Jurkat, Clone E6-1 (cell line): ENCODE measurements at regions not wholly inside any gene's neighbourhood (a gene's known extent, or its start where the extent isn't known, plus 50 kb on each side); places are given as distances from the start of the nearest gene placed in this dataset.

Experiments
- DNase-seq: peaks from one replicate; pipeline ENCODE4 v3.0.0-alpha.2; 2011; ENCODE audit warnings: low read depth, low spot score
- H3K4me3 ChIP-seq: 2 replicates; pipeline ENCODE4 v1.5.1; 2011; ENCODE audit warnings: mild to moderate bottlenecking, low read length, control low read depth, moderate library complexity

DNA sequence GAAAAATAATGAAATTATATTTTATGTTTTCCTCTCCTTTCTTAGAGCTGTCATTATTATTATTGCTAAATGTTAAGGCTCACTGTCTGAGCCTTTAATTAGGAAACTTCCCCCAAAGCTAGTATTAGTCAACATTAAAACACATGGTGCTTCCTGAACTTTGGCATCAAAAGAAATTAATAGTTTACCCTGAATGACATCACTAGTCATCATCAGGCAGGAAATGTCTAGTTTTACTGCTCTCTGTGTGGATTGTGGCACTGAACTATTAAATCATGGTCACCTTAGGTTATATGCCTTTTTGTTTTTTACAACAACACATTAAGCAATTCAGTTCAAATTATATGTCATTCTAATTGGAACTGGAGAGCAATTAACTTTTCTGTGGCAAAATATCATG is 595.5 kb downstream of the SLITRK1 start:
- H3K4me3 ChIP-seq: no peak overlapping the region
- DNase-seq: no peak

DNA sequence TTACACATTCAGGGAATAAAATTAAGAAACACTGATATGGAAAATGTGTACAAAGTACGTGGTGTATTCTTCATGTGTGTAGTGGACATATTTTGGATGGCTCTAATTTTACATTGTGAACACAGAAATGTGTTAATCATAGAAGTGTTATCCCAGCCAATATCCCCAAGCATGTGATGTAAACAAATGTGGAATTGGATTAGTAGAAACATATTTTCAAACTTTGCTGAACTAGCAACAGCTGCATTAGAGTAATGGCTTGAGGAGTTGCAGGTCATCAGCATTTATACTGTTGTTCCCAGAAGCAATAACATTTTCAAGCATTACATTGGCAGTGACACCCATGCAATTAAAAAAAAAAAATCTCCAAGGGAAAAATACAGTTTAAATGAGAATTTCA is 600.6 kb downstream of the SLITRK1 start:
- H3K4me3 ChIP-seq: no peak overlapping the region
- DNase-seq: no peak

DNA sequence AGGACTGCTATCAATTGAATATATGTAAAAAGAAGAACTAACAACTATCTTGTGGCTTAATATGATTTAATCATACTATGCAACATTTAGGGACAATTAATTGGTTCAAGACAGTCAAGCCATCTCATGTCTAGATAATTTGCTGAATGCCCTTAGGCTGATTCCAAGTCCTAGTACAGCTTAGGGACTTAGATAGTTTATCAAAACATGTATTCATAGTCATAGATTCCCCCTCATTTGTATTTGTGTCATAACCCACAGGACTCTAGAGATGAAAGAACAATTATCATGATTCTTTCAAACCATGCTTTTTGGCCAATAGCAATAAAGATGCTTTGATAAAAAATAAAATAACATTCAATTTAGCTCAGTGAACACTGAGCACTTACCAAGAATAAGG is 607.6 kb downstream of the SLITRK1 start:
- no peak overlapping the region for H3K4me3 ChIP-seq
- no peak for DNase-seq

DNA sequence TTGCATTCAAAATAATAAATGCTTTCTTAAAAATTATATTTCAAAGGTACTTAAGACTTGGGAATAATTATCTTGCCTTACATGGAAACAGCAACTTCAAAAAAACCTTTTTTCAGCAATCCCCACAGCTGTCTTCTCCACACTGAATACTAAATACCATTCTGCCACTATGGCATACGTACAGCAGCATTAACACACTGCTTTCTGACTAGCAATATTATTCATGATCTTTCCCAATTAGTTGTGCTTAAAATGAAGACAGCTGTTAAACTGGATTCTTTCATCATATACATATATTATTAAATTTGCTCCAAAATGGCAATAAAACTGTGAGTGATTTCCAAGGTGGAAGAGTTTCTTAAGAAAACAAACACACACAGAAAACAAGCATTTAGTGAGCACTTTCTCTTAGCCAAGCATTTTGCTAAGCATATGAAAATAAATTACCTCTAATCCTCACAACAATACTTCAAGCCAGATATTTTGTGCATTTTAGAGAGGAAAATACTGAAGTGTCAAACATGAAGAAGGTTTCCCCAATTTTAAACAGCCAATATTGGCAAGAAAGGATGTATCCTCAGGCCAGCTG is 609.5 kb downstream of the SLITRK1 start:
- no peak overlapping the region for H3K4me3 ChIP-seq
- no peak for DNase-seq

DNA sequence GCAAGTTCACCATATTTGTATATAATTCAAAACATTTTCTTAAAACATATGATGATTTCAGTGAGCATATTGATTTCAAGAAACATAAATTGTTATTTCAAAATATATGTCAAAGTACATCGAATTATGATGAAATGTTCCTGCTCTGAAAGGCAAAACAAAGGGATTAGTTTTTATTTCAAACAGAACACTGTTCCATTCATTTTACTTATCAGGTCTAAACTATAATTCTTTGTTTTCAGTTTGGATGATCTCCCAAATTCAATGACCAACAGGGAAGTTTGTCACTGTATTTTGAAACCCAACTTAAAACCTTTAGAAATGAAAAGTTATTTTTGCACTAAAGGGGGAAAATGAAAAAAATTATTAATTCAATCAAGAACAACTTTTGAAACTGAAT is 610.2 kb downstream of the SLITRK1 start:
- H3K4me3 ChIP-seq: no peak overlapping the region
- DNase-seq: no peak

DNA sequence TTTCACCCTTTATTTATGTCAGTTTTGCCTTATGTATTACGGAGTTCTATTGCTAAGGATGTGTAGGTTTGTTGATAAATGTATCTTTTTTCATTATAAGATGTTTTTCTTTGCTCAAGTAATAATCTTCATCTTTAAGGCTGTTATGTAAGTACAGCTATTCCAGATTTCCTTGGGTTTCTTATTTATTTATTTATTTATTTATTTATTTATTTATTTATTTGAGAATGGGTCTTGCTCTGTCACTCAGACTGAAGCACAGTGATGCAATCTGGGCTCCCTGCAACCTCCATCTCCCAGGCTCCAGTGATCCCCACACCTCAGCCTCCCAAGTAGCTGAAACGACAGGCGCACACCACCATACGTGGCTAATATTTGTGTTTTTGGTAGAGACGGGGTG is 617.0 kb downstream of the SLITRK1 start:
- no peak overlapping the region for H3K4me3 ChIP-seq
- DNase-seq: no peak

DNA sequence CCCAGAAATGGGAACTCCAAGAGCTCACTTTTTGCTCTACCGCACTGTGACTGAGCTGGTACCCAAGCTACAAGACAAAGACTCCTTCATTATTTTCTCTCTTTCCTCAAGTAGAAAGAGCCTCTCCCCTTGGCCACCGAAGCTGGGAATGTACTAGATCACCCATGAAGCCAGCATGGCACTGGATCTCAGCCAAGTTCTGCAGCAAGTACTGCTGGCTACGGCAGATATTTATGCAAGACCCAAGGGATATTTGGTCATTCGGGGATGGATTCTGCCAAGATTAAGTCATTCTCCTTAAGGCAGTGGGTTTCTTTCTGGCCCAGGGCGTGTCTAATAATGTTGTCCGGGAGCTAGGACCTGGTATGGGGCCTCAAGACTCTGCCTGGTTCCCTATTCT is 633.5 kb downstream of the SLITRK1 start:
- no peak for DNase-seq
- no peak overlapping the region for H3K4me3 ChIP-seq

DNA sequence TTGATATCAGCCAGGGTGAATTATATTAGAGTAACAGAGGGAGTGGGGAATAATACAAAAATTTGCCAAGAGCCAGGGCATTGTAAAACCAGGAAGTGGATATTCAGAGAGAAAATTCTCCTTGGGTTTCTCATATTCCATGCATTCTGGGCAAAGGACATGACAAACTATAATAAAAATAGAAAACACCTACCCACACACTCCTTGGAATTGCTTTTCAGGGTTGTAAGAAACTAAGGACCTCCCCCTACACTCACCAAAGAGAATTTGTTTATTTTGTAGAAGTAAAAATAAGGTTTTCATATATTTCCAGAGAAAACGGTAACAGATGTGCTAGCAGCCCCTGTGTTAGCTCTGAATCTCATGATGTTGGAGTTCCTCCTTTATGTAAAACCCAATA is 649.6 kb downstream of the SLITRK1 start:
- H3K4me3 ChIP-seq: no peak overlapping the region
- DNase-seq: no peak

DNA sequence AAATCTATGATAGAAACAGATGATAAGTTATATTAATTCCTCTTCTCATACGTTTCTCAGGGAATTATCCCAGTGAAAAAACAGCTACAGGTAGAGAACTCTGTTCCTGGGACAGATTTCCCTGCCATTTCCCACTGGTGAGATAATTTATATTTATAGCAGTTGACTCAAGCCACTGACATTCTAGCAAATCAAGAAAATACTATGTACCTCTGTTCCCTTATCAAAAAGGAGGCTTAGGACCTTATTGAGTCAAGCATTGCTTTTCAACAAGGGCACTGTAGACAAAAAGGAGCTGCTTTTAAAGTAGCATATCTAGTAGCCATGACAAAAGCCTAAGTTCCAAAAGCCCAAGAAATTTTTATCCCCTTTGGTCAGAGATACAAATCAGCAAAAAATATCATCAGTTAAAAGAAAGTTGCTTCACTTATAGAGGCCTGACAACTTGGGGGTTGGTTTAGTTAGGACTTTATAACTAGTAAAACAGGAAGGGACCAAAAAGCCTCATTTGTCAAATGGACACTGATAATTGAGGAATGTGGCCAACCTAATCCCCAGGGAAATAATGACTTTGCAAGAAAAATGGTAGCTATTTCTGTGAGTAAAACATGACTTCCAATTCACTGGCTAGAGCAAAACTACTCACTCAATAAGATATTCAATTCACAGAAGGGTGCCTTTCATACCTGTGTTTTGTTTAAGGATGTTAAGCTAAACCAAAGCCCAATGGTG is 652.5 kb downstream of the SLITRK1 start:
- DNase-seq: no peak

DNA sequence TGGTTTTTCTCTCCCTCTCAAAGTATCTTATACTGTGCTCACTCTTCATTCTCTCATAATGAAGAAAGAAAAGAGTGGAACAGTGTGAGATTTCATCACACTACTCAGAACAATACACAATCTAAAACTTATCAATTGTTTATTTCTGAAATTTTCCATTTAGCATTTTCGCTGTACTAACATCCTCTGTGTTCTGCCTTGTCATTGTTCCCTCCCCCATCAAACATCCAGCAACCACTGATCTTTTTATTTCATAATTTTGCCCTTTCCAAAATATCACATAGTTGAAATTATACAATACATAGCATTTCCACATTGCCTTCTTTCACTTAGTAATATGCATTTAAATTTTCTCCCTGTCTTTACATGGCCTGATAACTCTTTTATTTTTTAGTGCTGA is 658.7 kb downstream of the SLITRK1 start:
- H3K4me3 ChIP-seq: no peak overlapping the region
- no peak for DNase-seq

More for the DNA sequence above, 652.5 kb downstream of the SLITRK1 start:
- no peak overlapping the region for H3K4me3 ChIP-seq

DNA sequence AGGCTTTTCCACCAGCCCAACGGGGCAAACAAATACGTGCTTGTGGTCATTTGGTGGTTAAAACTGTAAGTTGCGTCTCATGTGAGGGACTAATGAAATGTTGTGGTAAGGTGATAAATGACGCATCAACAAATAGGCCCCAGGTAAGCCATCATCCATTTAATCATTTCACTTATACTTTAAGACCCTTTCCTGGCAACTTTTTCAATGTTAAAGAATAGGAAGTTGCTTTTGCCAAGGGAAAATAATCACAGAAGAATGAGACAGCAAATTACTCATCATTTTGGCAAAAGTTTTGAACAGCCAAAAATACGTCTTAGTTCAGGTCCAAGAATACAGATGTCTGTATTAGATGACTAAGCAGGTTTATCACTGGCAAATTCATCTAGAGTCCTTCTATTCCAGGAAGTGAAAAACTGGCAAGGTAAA is 660.4 kb downstream of the SLITRK1 start:
- no peak for DNase-seq
- no peak overlapping the region for H3K4me3 ChIP-seq

DNA sequence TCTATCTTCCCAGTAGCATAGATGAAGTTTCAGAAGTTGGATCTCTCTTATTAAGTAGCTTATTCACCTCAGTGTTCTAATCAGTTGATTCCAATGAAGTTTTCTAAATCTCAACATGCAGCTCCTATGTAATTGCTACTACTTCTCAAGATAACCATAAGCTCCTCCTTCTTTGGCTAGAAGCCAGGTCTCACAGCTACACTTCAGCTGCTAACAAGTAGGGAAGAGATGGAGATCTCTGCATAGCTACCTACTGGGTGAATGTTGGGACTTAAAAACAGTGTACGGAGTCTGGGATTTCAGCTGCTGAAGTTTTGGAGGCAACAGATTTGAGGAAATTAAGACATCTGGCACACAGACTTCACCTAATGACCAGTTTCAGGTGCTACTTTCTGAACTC is 661.0 kb downstream of the SLITRK1 start:
- H3K4me3 ChIP-seq: no peak overlapping the region
- peak; percentile 4 for DNase-seq

DNA sequence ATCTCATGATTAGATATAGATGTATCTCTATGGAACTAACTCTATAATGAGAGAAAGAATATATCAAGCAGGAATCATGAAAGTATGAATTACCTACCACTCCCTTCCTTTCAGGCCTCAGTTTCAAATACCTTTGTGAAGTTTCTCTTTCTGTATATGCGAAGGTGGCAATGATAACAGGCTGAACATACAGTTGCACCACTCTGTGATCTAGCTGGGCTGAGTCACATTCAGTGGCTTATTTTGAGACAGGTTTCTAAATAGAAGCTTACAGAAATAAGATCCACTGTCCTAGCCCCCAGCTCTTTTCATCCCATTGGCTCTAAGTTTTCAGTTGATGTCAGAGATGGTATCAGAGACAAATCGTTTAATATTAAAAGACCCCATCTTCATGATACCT is 662.0 kb downstream of the SLITRK1 start:
- H3K4me3 ChIP-seq: no peak overlapping the region
- DNase-seq: no peak

DNA sequence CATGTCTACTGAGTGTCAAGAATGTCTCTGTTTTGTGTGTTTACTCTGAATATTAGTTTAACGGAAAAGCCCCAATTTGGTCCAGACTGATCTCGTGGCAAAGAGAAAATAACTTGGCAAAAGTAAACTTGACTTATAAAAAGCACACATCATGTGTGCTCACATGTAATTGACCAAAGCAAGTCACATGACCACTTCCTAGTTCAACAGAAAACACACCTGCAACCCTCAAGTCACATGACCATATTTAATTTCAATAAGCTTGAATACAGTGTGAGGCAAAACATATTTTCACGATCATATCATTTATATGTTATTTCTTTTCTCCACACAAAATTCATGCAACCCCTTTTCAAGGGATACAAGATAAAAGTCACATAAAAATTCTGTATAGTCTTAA is 662.4 kb downstream of the SLITRK1 start:
- no peak overlapping the region for H3K4me3 ChIP-seq
- no peak for DNase-seq

DNA sequence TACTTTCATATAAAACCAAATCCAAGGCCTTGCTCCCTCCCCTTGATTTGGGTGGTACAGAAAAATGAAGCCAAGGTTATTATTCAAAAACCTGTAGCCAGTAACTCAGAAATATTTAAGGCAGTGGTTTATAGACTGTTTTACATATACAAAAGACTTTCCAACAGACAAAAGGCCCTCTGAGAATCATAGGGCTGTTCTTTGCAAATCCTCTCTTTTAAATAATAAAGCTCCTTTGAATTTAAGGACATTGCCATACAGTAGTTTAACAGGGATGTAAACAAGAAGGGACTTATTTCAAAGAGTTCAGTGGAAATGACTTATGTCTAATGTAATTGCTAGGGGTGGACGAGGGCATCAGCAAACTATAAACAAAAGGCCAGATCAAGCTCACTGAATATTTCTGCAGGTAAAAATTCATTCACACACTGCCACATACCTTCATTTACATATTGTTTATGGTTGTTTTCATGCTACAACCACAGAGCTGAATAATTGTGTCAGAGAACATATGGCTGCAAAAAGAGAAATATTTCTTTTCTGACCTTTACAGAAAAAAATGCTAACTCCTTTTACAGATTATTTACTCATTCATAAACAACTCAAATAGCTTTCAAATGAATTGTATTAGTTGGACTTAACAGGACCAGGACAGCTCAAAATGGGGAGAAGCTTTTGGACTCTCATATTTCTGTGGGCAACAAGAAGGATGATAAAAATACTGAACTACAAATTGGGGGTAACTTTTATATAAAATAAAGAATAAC is 665.6 kb downstream of the SLITRK1 start:
- no peak overlapping the region for H3K4me3 ChIP-seq
- no peak for DNase-seq

DNA sequence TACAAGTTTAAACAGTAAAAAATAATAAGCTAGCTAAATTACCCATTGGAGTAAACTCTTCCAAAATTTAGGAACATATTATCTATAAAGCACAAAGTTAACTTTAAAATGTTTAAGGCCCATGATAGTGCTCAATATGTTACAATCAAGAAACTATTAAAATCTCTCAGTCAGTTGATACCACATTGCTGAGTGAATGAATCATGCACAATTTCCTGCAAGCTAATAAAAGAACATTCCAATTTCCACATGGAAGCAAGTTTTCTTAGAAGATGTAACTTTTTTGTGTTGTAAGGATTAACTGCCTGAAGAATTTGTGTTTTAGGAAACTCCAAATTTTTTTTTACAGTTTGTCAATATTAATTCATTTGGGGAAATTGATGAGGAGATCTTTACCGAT is 666.6 kb downstream of the SLITRK1 start:
- no peak for DNase-seq

DNA sequence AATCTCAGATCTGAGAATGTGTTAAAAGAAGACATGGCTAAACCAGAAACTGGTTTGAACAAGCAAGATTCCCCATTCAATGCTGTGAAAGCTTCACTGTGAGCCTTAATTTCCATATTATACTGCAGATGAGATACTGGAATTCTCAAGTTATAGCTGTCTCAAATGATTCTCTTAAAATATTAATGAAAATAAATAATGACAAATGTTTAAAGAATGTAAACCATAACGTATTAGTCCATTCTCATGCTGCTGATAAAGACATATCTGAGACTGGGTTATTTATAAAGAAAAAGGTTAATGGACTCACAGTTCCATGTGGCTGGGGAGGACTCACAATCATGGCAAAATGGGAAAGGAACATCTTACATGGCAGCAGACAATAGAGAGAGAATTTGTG is 667.8 kb downstream of the SLITRK1 start:
- no peak for DNase-seq
- H3K4me3 ChIP-seq: no peak overlapping the region

More for the DNA sequence above, 666.6 kb downstream of the SLITRK1 start:
- no peak overlapping the region for H3K4me3 ChIP-seq

DNA sequence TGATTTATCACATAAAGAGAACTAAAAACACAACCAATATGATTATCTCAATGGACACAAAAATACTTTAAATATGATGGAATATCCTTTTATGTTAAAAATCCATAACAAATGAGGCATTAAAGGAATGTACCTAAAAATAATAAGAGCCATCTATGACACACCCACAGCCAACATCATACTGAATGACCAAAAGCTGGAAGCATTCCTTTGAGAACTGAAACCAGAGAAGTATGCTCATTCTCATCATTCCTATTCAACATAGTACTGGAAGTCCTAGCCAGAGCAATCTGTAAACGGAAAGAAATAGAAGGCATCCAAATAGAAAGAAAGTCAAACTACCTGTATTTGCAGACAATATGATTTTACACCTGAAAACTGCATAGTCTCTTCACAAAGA is 671.0 kb downstream of the SLITRK1 start:
- no peak for DNase-seq
- H3K4me3 ChIP-seq: no peak overlapping the region

DNA sequence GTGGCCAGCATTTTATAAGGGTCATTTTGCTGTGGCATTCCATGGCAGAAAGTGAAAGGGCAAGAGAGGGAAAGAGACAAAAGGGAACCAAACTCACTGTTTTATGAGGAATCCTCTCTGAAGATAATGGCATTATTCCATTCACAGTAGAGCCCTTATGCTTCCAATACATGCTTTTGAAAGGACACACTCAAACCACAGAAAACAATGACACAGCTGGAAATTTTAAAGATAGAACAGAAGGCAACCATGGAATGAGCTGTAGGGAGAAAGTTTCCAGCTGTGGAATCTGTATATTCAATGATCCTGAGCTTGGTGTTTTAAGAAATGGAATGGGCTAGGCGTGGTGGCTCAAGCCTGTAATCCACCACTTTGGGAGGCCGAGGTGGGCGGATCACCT is 677.4 kb downstream of the SLITRK1 start:
- no peak overlapping the region for H3K4me3 ChIP-seq
- no peak for DNase-seq

DNA sequence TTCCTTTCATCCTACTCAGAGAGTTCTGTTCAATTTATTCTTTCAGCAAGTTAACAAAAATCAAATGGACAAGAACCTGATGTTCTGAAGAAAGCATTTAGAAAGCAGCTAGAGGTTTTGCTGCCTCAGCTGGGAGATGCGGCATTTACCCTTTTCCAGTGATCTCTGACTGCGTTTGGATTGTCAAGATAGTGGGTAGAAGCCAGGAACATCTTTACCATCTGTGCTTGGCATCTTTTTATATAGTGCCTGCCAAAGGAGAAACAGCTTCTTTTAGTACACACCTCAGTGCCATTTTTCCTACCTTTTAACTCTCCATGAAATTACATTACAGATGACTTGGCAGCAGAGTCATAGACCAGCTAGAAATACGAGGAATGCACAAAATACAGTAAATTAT is 680.8 kb downstream of the SLITRK1 start:
- no peak for DNase-seq
- no peak overlapping the region for H3K4me3 ChIP-seq
